MM.1S (cell line): ENCODE measurements at regions not wholly inside any gene's neighbourhood (a gene's known extent, or its start where the extent isn't known, plus 50 kb on each side); places are given as distances from the start of the nearest gene placed in this dataset.

Source experiments
- CTCF ChIP-seq: fragments of 300-600 bp; sonication (generic); IDR thresholded peaks from 2 replicates; pipeline ENCODE4 v1.5.1; 2016; ENCODE audit warnings: antibody characterized with exemption, low read length, mixed read lengths
- EZH2 ChIP-seq: fragments of 300-600 bp; sonication (generic); optimal IDR thresholded peaks from 2 replicates; pipeline ENCODE3; 2017; ENCODE audit warnings: low read depth, mild to moderate bottlenecking, antibody characterized with exemption, low read length, mixed read lengths
- EZH2phosphoT487 ChIP-seq: fragments of 300-600 bp; sonication (generic); IDR thresholded peaks from 2 replicates; pipeline ENCODE4 v1.6.1; 2018; ENCODE audit warnings: antibody characterized with exemption, low read length

DNA sequence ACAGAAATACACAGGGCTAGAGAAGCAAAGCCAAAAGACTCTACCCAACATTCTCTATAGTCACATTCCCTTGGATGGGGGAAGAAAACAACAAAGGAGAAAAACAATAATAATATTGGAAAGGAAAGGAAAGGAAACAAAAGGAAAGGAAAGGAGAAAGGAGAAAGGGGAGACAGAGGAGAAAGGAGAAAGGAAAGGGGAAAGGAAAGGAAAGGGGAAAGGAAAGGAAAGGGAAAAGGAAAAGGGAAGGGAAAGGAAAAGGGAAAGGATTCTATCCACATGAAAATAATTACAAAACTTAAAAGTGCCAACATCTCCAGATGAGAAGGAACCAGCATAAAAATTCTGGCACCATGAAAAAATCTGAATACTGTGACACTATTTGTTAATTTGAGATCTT lies 54.1 kb upstream of the MNS1 start:
- TF ChIP-seq CTCF (no peak), EZH2 (no peak), EZH2phosphoT487 (no peak)
